Lower lobe of right lung (tissue), 2 donors: ENCODE measurements at regions not wholly inside any gene's neighbourhood (a gene's known extent, or its start where the extent isn't known, plus 50 kb on each side); places are given as distances from the start of the nearest gene placed in this dataset.
A peak's percentile ranks its signal among the peaks of the same experiment; 100 is the strongest.
"Not testable (repeated sequence)": the region's sequence is repeated elsewhere in the genome, so short reads cannot be mapped to it uniquely, and the experiment has no call there.

Source experiments
- ATAC-seq, 2 donors: fragments of 200-7000 bp; cut with Tn5 transposase; one replicate each; pipeline ENCODE4 v1.9.1; 2020 to 2022; ENCODE audit warnings: mild to moderate bottlenecking in 2 of 2, moderate library complexity in 2 of 2
- DNase-seq: peaks from one replicate; pipeline ENCODE4 v3.0.0-alpha.2; 2020
- H3K27ac ChIP-seq: fragments of 200-600 bp; one replicate; pipeline ENCODE4 v1.8.0; 2022
- H3K27me3 ChIP-seq: fragments of 200-600 bp; one replicate; pipeline ENCODE4 v1.8.0; 2022; ENCODE audit warnings: low read depth
- H3K36me3 ChIP-seq: fragments of 200-600 bp; one replicate; pipeline ENCODE4 v1.8.0; 2022; ENCODE audit warnings: mild to moderate bottlenecking
- H3K4me1 ChIP-seq: fragments of 200-600 bp; one replicate; pipeline ENCODE4 v1.8.0; 2022
- H3K4me3 ChIP-seq: fragments of 200-600 bp; one replicate; pipeline ENCODE4 v1.8.0; 2022; ENCODE audit warnings: mild to moderate bottlenecking
- H3K9me3 ChIP-seq: fragments of 200-600 bp; one replicate; pipeline ENCODE4 v1.8.0; 2022
- intact Hi-C: fragments of 100-400 bp; cut with DNase I; formaldehyde crosslinking; loops from one replicate; pipeline ENCODE4 v1.11.0; 2022
- TF ChIP-seq, protein P1 (sequence below): fragments of 200-600 bp; IDR thresholded peaks from one replicate; pipeline ENCODE4 v1.8.0; 2022; ENCODE audit warnings: antibody characterized with exemption, mild to moderate bottlenecking
- donor health status: DM: no; HTN: yes; CAD: no; lungs with severe emphysema.

GRCh38 chr16:62805221-62805857 lies 769.1 kb upstream of the CDH8 start:
- intact Hi-C loops, result no loop called here
- H3K4me1 ChIP-seq, result no peaks in the 10 kb centered on the region

GRCh38 chr16:62794724-62795123 lies 758.5 kb upstream of the CDH8 start:
- H3K27ac ChIP-seq, result no peak overlapping the region
- no peak for DNase-seq
- no peaks in the 10 kb centered on the region for H3K9me3 ChIP-seq
- intact Hi-C loops, result no loop called here
- H3K4me1 ChIP-seq, result no peaks in the 10 kb centered on the region
- ATAC-seq, result no peak
- TF ChIP-seq, protein P1, sequence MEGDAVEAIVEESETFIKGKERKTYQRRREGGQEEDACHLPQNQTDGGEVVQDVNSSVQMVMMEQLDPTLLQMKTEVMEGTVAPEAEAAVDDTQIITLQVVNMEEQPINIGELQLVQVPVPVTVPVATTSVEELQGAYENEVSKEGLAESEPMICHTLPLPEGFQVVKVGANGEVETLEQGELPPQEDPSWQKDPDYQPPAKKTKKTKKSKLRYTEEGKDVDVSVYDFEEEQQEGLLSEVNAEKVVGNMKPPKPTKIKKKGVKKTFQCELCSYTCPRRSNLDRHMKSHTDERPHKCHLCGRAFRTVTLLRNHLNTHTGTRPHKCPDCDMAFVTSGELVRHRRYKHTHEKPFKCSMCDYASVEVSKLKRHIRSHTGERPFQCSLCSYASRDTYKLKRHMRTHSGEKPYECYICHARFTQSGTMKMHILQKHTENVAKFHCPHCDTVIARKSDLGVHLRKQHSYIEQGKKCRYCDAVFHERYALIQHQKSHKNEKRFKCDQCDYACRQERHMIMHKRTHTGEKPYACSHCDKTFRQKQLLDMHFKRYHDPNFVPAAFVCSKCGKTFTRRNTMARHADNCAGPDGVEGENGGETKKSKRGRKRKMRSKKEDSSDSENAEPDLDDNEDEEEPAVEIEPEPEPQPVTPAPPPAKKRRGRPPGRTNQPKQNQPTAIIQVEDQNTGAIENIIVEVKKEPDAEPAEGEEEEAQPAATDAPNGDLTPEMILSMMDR, result no peak
- H3K4me3 ChIP-seq, result no peak overlapping the region
- H3K36me3 ChIP-seq, result no peaks in the 10 kb centered on the region
- H3K27me3 ChIP-seq, result no peaks in the 10 kb centered on the region

More at GRCh38 chr16:62805221-62805857, 769.1 kb upstream of the CDH8 start:
- Histone ChIP-seq H3K27ac (no peak overlapping the region), H3K27me3 (no peaks in the 10 kb centered on the region), H3K4me3 (no peak overlapping the region), H3K9me3 (no peaks in the 10 kb centered on the region), H3K36me3 (no peaks in the 10 kb centered on the region)
- TF ChIP-seq, protein P1, result no peak
- DNase-seq (no peak), ATAC-seq (peak in 1 of 2 donors; percentile 25)

GRCh38 chr16:62780081-62780480 lies 743.8 kb upstream of the CDH8 start:
- H3K27me3 ChIP-seq, H3K9me3 ChIP-seq, H3K27ac ChIP-seq, H3K4me1 ChIP-seq, H3K4me3 ChIP-seq, ATAC-seq, H3K36me3 ChIP-seq, intact Hi-C loops, DNase-seq: not testable (repeated sequence)

- TF ChIP-seq, protein P1, result no peak
- no peak for ATAC-seq
- Histone ChIP-seq H3K27ac (no peak overlapping the region), H3K4me3 (no peak overlapping the region), H3K4me1 (no peaks in the 10 kb centered on the region), H3K36me3 (no peaks in the 10 kb centered on the region), H3K9me3 (no peaks in the 10 kb centered on the region), H3K27me3 (no peaks in the 10 kb centered on the region)
- intact Hi-C loops, result no loop called here
- DNase-seq, result no peak
Measured at GRCh38 chr16:62764572-62764971, 728.3 kb upstream of the CDH8 start.

DNA sequence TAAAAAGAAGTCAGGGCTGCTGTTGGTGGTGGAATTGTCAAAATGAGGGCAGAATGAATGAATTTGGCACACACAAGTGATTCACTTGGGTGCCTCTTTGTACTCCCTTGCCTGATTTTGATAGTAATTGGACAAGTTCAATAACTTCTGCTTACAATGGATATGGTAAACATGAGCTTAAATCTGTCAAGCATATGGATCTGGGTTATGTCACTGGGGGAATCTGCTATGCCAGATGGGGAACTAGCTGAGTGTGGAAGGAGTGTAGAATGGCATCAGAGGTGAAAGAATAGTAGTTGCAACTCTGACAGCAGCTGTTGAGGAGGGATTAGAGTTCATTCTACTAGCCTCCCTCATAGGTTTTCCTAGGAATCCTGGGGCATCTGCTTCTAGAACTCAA lies 724.2 kb upstream of the CDH8 start:
- intact Hi-C loops, result no loop called here
- Histone ChIP-seq H3K4me1 (no peaks in the 10 kb centered on the region), H3K9me3 (no peaks in the 10 kb centered on the region), H3K4me3 (no peak overlapping the region), H3K36me3 (no peaks in the 10 kb centered on the region), H3K27me3 (no peaks in the 10 kb centered on the region), H3K27ac (no peak overlapping the region)
- no peak for ATAC-seq
- TF ChIP-seq, protein P1, result no peak
- DNase-seq, result no peak

- Histone ChIP-seq H3K4me3 (no peak overlapping the region), H3K36me3 (no peaks in the 10 kb centered on the region), H3K9me3 (no peaks in the 10 kb centered on the region), H3K27ac (no peak overlapping the region), H3K27me3 (no peaks in the 10 kb centered on the region), H3K4me1 (no peaks in the 10 kb centered on the region)
- ATAC-seq, result no peak
- TF ChIP-seq, protein P1, result no peak
- intact Hi-C loops, result no loop called here
- no peak for DNase-seq
Measured at GRCh38 chr16:62755938-62756337, 719.7 kb upstream of the CDH8 start.
